Esophagus muscularis mucosa (tissue), 4 donors: ENCODE measurements at regions not wholly inside any gene's neighbourhood (a gene's known extent, or its start where the extent isn't known, plus 50 kb on each side); places are given as distances from the start of the nearest gene placed in this dataset.

Experiments used
- DNase-seq: peaks from one replicate; pipeline ENCODE4 v3.0.0-alpha.2; 2017; ENCODE audit errors: extremely low spot score
- H3K27ac ChIP-seq, 4 donors: fragments of 200-600 bp; sonication (generic); replicated peaks in 1 of 4; 1 replicate in 3 of 4; 2 replicates in 1 of 4; pipeline ENCODE4 v1.5.1; 2016 to 2019; ENCODE audit warnings: mild to moderate bottlenecking in 1 of 4
- H3K27me3 ChIP-seq, 4 donors: fragments of 200-600 bp; sonication (generic); one replicate each; pipeline versions ENCODE4 v1.5.1 to v1.6.0; 2016 to 2019
- H3K36me3 ChIP-seq, 4 donors: fragments of 200-600 bp; sonication (generic); one replicate each; pipeline ENCODE4 v1.5.1; 2016 to 2019
- H3K4me1 ChIP-seq, 4 donors: fragments of 200-600 bp; sonication (generic); one replicate each; pipeline ENCODE4 v1.5.1; 2016 to 2019
- H3K4me3 ChIP-seq, 4 donors: fragments of 200-600 bp; sonication (generic); 1 replicate in 2 of 4; 2 replicates in 2 of 4; pipeline ENCODE4 v1.5.1; 2016 to 2019; ENCODE audit warnings: mild to moderate bottlenecking in 4 of 4, moderate library complexity in 1 of 4
- H3K9me3 ChIP-seq, 4 donors: fragments of 200-600 bp; sonication (generic); 1 replicate in 3 of 4; 2 replicates in 1 of 4; pipeline ENCODE4 v1.5.1; 2016 to 2019
- CTCF ChIP-seq, 3 experiments: fragments of 200-600 bp in 2 of 3; fragments of 450-650 bp in 1 of 3; sonication (generic) in 2 of 3; IDR thresholded peaks; one replicate each; pipeline ENCODE4 v1.5.1; 2017 to 2019; ENCODE audit warnings: antibody characterized with exemption in 3 of 3, mild to moderate bottlenecking in 2 of 3, moderate library complexity in 1 of 3
- EP300 ChIP-seq: sonication (generic); formaldehyde crosslinking; IDR thresholded peaks from one replicate; pipeline ENCODE4 v1.6.1; 2017; ENCODE audit warnings: antibody characterized with exemption
- POLR2A ChIP-seq: fragments of 450-650 bp; IDR thresholded peaks from one replicate; pipeline ENCODE4 v1.6.1; 2017; ENCODE audit warnings: antibody characterized with exemption, moderate library complexity, mild to moderate bottlenecking, low read depth
- POLR2AphosphoS5 ChIP-seq, 2 donors: sonication (generic); formaldehyde crosslinking; IDR thresholded peaks; one replicate each; pipeline ENCODE4 v1.6.1; 2017; ENCODE audit warnings: antibody characterized with exemption in 2 of 2
- WGBS: methylation state at CpG from one replicate; pipeline ENCODE4 v1.1.5; 2018; 5-methylcytosine and 5-hydroxymethylcytosine counted together
- intact Hi-C: fragments of 100-400 bp; cut with DNase I; formaldehyde crosslinking; loops from one replicate; pipeline ENCODE4 v1.15.1; 2023

- H3K27ac ChIP-seq = peak overlapping the region in 1 of 4 donors; percentile 13
- H3K36me3 ChIP-seq = no peaks in the 10 kb centered on the region
- H3K9me3 ChIP-seq = no peaks in the 10 kb centered on the region
- H3K27me3 ChIP-seq = no peaks in the 10 kb centered on the region
- intact Hi-C loops = no loop called here
- TF ChIP-seq CTCF (IDR thresholded peaks at IDR 0.05) (no peak), EP300 (no peak), POLR2A (no peak)
- WGBS = 39% methylated on average over 10 of the region's 10 CpGs
- DNase-seq = no peak
- no peak overlapping the region for H3K4me3 ChIP-seq
- peaks cover 9 to 15% (median 10%) of the 10 kb centered on the region in 4 donors for H3K4me1 ChIP-seq
Observed at GRCh38 chr18:59041819-59042815, 97.6 kb upstream of the SEC11C start.

GRCh38 chr18:59044855-59045254 is 94.8 kb upstream of the SEC11C start:
- no peak for TF ChIP-seq CTCF (IDR thresholded peaks at IDR 0.05)

GRCh38 chr18:59047321-59048047 is 92.2 kb upstream of the SEC11C start:
- WGBS = 89% methylated on average over 2 of the region's 2 CpGs
- peaks cover 0 to 12% (median 0%) of the 10 kb centered on the region in 4 donors for H3K27me3 ChIP-seq
- intact Hi-C loops = no loop called here
- no peak overlapping the region for H3K27ac ChIP-seq
- DNase-seq = no peak
- no peaks in the 10 kb centered on the region for H3K9me3 ChIP-seq
- H3K4me3 ChIP-seq = no peak overlapping the region
- TF ChIP-seq EP300 = no peak
- TF ChIP-seq POLR2A = no peak
- TF ChIP-seq POLR2AphosphoS5 (IDR thresholded peaks at IDR 0.05) = no peak
- TF ChIP-seq CTCF (IDR thresholded peaks at IDR 0.05) = no peak
- peaks cover 2 to 6% (median 5%) of the 10 kb centered on the region in 4 donors for H3K4me1 ChIP-seq
- no peaks in the 10 kb centered on the region for H3K36me3 ChIP-seq

More at GRCh38 chr18:59044855-59045254, 94.8 kb upstream of the SEC11C start:
- H3K27ac ChIP-seq = no peak overlapping the region
- no peak overlapping the region for H3K4me3 ChIP-seq
- 87% methylated on average over 6 of the region's 6 CpGs for WGBS
- peaks cover 9 to 15% (median 10%) of the 10 kb centered on the region in 4 donors for H3K4me1 ChIP-seq
- intact Hi-C loops = no loop called here
- no peaks in the 10 kb centered on the region for H3K36me3 ChIP-seq
- no peak for DNase-seq
- no peaks in the 10 kb centered on the region for H3K9me3 ChIP-seq
- peaks cover 0 to 6% (median 0%) of the 10 kb centered on the region in 4 donors for H3K27me3 ChIP-seq

GRCh38 chr18:59048048-59048363 is 91.7 kb upstream of the SEC11C start:
- 94% methylated on average over 8 of the region's 9 CpGs for WGBS
- no peaks in the 10 kb centered on the region for H3K36me3 ChIP-seq
- no peak for DNase-seq
- no peak for TF ChIP-seq POLR2A
- TF ChIP-seq POLR2AphosphoS5 (IDR thresholded peaks at IDR 0.05) = no peak
- TF ChIP-seq EP300 = no peak
- TF ChIP-seq CTCF (IDR thresholded peaks at IDR 0.05) = no peak
- H3K4me3 ChIP-seq = no peak overlapping the region
- H3K27ac ChIP-seq = no peak overlapping the region
- H3K27me3 ChIP-seq = peaks cover 0 to 12% (median 0%) of the 10 kb centered on the region in 4 donors
- H3K9me3 ChIP-seq = no peaks in the 10 kb centered on the region
- intact Hi-C loops = no loop called here
- peaks cover 0 to 2% (median under 1%) of the 10 kb centered on the region in 4 donors for H3K4me1 ChIP-seq
